PC-9 (cell line): ENCODE measurements at regions not wholly inside any gene's neighbourhood (a gene's known extent, or its start where the extent isn't known, plus 50 kb on each side); places are given as distances from the start of the nearest gene placed in this dataset.

ENCODE experiments used
- BruUV-seq: library from RNA; stranded (reverse); fragments of 400-500 nt; replicated peaks from 2 replicates; lab custom pipeline; 2021; lab: Mats Ljungman, UMichigan
- CTCF ChIA-PET: fragments of 300-600 bp; sonication (Branson Sonifier 250); formaldehyde crosslinking; loops from one replicate; lab custom pipeline; 2022; ENCODE audit warnings: antibody characterized with exemption; lab: Charles Lee
- POLR2A ChIA-PET: fragments of 300-600 bp; sonication (Branson Sonifier 250); formaldehyde crosslinking; loops from one replicate; lab custom pipeline; 2022; ENCODE audit warnings: antibody characterized with exemption; ENCODE audit not compliant: unreplicated experiment; lab: Charles Lee
- DNase-seq, 2 experiments: peaks; one replicate each; pipeline versions ENCODE4 v3.0.0 to v3.0.0-alpha.2; 2015 to 2022; ENCODE audit warnings: mixed read lengths in 1 of 2
- H2AFZ ChIP-seq: fragments of 200-600 bp; sonication (generic); 2 replicates; pipeline ENCODE4 v1.8.1; 2017; ENCODE audit warnings: antibody characterized with exemption
- H3F3A ChIP-seq: fragments of 200-600 bp; sonication (generic); 2 replicates; pipeline ENCODE4 v1.8.1; 2017; ENCODE audit warnings: antibody characterized with exemption, mild to moderate bottlenecking, low read depth; ENCODE audit not compliant: insufficient read depth
- H3K27ac ChIP-seq: fragments of 200-600 bp; sonication (generic); 2 replicates; pipeline ENCODE4 v1.6.1; 2016; ENCODE audit warnings: mixed run types
- H3K27me3 ChIP-seq: fragments of 200-600 bp; sonication (generic); 2 replicates; pipeline ENCODE4 v1.6.1; 2016; ENCODE audit warnings: low read depth, mixed run types; ENCODE audit not compliant: insufficient read depth
- H3K36me3 ChIP-seq: fragments of 200-600 bp; sonication (generic); 2 replicates; pipeline ENCODE4 v1.6.1; 2016; ENCODE audit warnings: low read depth, mixed run types
- H3K4me1 ChIP-seq: fragments of 200-600 bp; sonication (generic); replicated peaks from 2 replicates; pipeline ENCODE4 v1.6.1; 2016; ENCODE audit warnings: mixed run types; ENCODE audit not compliant: insufficient read depth
- H3K4me2 ChIP-seq: fragments of 200-600 bp; sonication (generic); 2 replicates; pipeline ENCODE4 v1.6.1; 2017; ENCODE audit warnings: mixed run types
- H3K4me3 ChIP-seq: fragments of 200-600 bp; sonication (generic); 2 replicates; pipeline ENCODE4 v1.6.1; 2016; ENCODE audit warnings: mixed run types
- H3K79me2 ChIP-seq: fragments of 200-600 bp; sonication (generic); 2 replicates; pipeline ENCODE4 v1.6.1; 2017; ENCODE audit warnings: low read depth, mixed run types
- H3K9me2 ChIP-seq: fragments of 200-600 bp; sonication (generic); 2 replicates; pipeline ENCODE4 v1.8.1; 2017; ENCODE audit warnings: mild to moderate bottlenecking; ENCODE audit not compliant: insufficient read depth
- H3K9me3 ChIP-seq: fragments of 200-600 bp; sonication (generic); 2 replicates; pipeline ENCODE4 v1.8.1; 2016; ENCODE audit warnings: low read depth; ENCODE audit not compliant: insufficient read depth
- H4K20me1 ChIP-seq: fragments of 200-600 bp; sonication (generic); 2 replicates; pipeline ENCODE4 v1.8.1; 2017; ENCODE audit not compliant: insufficient read depth
- CTCF ChIP-seq: fragments of 200-600 bp; sonication (generic); conservative IDR thresholded peaks from 2 replicates; pipeline ENCODE4 v1.6.1; 2017; ENCODE audit warnings: mixed run types, antibody characterized with exemption, mild to moderate bottlenecking, moderate library complexity
- EZH2 ChIP-seq: fragments of 200-600 bp; sonication (generic); IDR thresholded peaks from 2 replicates; pipeline ENCODE4 v1.8.0; 2017; ENCODE audit warnings: antibody characterized with exemption, low read depth
- intact Hi-C: fragments of 100-400 bp; cut with micrococcal nuclease; formaldehyde crosslinking; loops from one replicate; pipeline ENCODE4 v1.10.0; 2022; ENCODE audit not compliant: unreplicated experiment

DNA sequence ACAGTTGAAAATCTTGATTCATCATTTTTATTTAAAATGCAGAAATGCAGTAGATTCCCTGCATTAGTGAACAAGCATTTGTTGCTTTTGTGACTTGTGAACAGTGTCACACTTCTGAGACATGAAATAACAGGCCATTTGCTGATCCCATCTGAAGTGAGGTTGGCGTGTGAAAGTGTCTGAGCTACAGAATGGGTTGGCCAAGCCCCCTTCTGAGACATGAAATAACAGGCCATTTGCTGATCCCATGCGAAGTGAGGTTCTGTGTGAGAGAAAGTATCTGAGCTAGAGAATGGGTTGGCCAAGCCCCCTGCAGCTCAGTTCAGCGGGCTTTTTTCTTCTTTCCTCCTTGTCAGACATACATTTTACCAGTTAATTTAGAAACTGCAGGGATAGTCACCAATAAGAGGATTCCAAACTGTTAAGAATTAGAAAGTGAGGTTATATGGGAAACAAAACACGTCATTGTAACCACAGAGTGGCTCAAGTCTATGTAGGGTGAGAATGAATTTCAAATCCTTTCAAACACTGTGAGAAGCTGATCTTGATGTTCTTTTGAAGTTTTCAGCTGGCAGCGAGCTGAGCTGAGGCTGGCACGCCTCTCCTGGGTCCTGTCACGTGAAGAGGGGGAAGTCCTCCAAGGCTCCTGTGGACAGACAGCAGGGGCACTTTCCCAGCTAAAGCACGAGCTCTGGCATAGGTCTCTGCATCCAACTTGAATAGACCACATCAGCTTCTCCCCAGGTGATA is 339.2 kb upstream of the SALL3 start:
- Histone ChIP-seq H4K20me1 (no peaks in the 10 kb centered on the region), H3K9me2 (no peaks in the 10 kb centered on the region), H3K4me1 (no peaks in the 10 kb centered on the region), H3K79me2 (no peaks in the 10 kb centered on the region), H3F3A (peaks cover 6% of the 10 kb centered on the region; the same call in 1 of the 2 replicates), H3K9me3 (0 out of 2 replicates have a peak, but pooled peaks cover 2% of the 10 kb centered on the region), H3K36me3 (no peaks in the 10 kb centered on the region), H2AFZ (no peak overlapping the region), H3K27me3 (peaks cover 55% of the 10 kb centered on the region), H3K4me2 (no peak overlapping the region), H3K27ac (no peak overlapping the region), H3K4me3 (no peak overlapping the region)
- no peak for DNase-seq
- CTCF ChIA-PET, result no interaction called here
- intact Hi-C loops, result no loop called here
- BruUV-seq, result no TSS peak
- POLR2A ChIA-PET, result no interaction called here
- no peak for TF ChIP-seq CTCF
- TF ChIP-seq EZH2, result no peak

GRCh38 chr18:78641689-78642231 is 337.9 kb upstream of the SALL3 start:
- H3K27me3 ChIP-seq, result peaks cover 68% of the 10 kb centered on the region

DNA sequence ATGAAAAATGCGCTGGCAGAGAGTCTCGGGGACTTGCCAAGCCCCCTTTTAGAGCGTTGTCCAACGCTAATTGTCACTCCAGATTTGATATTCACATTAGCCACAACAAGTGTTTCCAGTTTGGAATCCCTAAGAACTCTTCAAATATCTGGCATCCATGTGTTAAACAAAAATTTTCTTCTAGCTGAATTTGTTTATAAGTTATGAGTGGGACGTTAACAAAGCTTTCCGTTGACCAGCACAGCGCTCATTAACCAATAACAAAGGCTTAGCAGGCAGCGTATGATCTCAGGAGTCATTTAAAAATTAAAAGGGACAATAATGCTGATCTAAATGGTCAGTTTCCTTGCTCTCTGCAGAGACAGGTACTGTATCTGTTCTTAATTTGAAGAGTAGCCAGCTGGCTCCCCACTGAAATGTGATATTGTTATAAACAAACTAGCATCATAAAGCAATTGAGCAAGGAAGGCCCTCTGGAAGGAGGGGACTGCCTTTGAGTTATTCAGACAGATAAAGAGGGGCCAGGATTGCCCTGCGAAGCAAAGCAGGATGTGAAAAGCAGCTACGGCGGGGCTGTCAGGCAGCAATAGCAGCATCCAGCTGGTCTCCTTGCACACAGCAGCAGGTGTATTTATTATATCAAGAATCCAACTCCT is 337.2 kb upstream of the SALL3 start:
- H2AFZ ChIP-seq, result no peak overlapping the region
- no peak overlapping the region for H3K27ac ChIP-seq
- no peaks in the 10 kb centered on the region for H3K36me3 ChIP-seq
- intact Hi-C loops, result no loop called here
- no peak overlapping the region for H3K4me3 ChIP-seq
- no peaks in the 10 kb centered on the region for H3K79me2 ChIP-seq
- peaks cover 72% of the 10 kb centered on the region for H3K27me3 ChIP-seq
- TF ChIP-seq EZH2 (no peak), CTCF (no peak)
- H4K20me1 ChIP-seq, result no peaks in the 10 kb centered on the region
- H3K9me2 ChIP-seq, result no peaks in the 10 kb centered on the region
- no peaks in the 10 kb centered on the region for H3K4me1 ChIP-seq
- H3F3A ChIP-seq, result no peaks in the 10 kb centered on the region
- no peak overlapping the region for H3K4me2 ChIP-seq
- BruUV-seq, result no TSS peak
- POLR2A ChIA-PET, result no interaction called here
- no peaks in the 10 kb centered on the region for H3K9me3 ChIP-seq
- CTCF ChIA-PET, result no interaction called here
- DNase-seq, result no peak

More at GRCh38 chr18:78641689-78642231, 337.9 kb upstream of the SALL3 start:
- Histone ChIP-seq H3K27ac (no peak overlapping the region), H3K36me3 (no peaks in the 10 kb centered on the region), H3K4me2 (no peak overlapping the region), H3K9me3 (no peaks in the 10 kb centered on the region), H3K9me2 (no peaks in the 10 kb centered on the region), H3F3A (no peaks in the 10 kb centered on the region), H3K4me1 (no peaks in the 10 kb centered on the region), H3K4me3 (no peak overlapping the region), H3K79me2 (no peaks in the 10 kb centered on the region), H4K20me1 (no peaks in the 10 kb centered on the region), H2AFZ (no peak overlapping the region)
- intact Hi-C loops, result no loop called here
- no peak for DNase-seq
- ChIA-PET CTCF (no interaction called here), POLR2A (no interaction called here)
- BruUV-seq, result no TSS peak
- TF ChIP-seq CTCF, result no peak
- no peak for TF ChIP-seq EZH2
